Stimulated activated CD4-positive, alpha-beta T cell treated with anti-CD3 and anti-CD28 coated beads, Interleukin-1b, Interleukin-23, amount 100 ng/mL, for 48 hours (primary cell): ENCODE measurements at regions not wholly inside any gene's neighbourhood (a gene's known extent, or its start where the extent isn't known, plus 50 kb on each side); places are given as distances from the start of the nearest gene placed in this dataset.
"Not testable (repeated sequence)": the region's sequence is repeated elsewhere in the genome, so short reads cannot be mapped to it uniquely, and the experiment has no call there.

Source experiments
- DNase-seq: peaks from one replicate; pipeline ENCODE4 v3.0.0-alpha.2; 2020

DNA sequence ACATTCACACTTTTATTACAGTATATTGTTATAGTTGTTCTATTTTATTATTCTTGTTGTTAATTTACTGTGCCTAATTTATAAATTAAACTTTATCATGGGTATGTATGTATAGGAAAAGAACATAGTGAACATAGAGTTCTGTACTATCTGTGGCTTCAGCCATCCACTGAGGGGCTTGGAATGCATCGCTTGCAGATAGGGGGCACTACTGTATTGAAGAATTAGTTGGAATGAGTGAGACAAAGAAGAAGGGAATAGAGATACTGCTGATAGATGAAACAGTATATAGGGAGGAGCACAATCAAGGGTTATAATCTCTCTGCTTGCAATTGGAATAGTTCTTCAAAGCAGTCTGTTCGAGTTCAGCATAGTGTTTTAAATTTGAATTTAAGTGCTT, 432.2 kb downstream of the RAB38 start:
- DNase-seq = no peak

DNA sequence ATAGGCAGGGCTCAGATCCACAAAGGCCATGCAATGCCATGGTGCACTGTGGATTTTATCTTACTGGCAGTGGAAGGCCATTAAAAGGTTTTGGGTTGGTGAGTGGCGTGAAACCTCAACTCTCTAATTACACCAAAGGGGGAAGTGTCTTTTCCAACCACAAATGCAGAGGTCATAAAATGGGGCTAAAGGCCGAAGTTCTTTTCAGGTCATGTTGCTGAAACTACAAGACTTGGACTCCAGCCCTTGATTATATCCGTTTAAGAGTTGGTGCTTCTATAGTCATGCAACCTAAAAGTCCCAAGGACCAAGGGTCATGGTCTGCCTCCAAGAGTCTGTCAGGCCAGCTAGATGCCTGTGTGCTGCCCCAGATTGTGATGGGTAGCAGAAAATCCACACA, 434.3 kb downstream of the RAB38 start:
- DNase-seq = no peak

DNA sequence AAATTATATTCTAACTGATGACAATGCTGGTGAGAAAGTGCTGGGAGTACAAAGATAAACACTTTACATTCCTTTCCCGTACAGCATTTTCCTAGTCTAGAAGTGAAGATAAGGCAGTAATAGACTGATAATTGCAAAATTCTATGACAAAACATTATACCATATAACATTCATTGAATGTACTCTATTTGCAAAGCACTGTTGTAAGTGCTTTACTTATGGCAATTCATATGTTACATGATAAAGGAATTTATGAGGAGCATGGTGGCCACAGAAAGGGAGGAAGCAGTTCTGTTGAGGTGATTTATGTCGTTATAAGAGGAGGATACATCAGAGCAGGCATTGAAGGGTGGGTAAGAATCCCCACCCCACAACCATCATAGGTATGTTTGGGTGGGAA, 434.8 kb downstream of the RAB38 start:
- DNase-seq = no peak

DNA sequence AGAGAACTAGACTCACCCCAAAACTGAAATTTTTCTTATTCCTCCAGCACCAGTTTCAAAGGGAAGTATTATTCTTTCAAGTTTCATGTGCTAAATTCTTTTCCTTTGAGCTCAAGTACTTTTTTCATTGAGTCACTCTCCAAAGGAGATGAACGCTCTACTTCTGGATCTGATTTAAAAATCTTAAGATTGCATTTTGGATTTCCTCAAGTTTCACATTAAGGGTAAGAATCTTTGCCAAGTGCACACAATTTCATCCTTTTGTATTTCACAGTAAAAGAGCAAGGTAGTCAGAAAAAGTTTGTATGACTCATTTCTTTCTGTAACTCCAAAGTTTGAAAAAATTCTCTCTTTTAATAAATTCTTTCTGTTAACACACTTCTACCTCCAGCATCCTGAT, 435.5 kb downstream of the RAB38 start:
- no peak for DNase-seq

GRCh38 chr11:87739261-87739660, 436.0 kb downstream of the RAB38 start:
- no peak for DNase-seq

DNA sequence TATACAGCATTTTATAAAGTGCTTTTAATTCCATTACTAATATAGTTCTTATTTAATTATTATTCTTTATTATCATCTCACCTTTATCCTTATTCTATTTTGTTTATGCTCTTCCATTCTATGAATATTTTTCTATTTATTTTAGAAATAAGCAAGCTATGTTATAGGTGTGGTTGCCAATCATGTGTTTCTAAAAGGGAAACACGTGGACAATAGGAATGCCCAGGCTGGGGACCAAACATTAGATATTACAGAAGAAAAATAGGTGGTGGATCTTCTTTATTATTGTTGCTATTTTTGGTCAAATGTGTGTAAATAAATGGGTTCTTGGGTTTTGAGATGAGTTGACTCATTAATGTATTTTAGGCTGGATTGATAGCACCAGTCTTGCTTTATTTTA, 438.3 kb downstream of the RAB38 start:
- DNase-seq = no peak

DNA sequence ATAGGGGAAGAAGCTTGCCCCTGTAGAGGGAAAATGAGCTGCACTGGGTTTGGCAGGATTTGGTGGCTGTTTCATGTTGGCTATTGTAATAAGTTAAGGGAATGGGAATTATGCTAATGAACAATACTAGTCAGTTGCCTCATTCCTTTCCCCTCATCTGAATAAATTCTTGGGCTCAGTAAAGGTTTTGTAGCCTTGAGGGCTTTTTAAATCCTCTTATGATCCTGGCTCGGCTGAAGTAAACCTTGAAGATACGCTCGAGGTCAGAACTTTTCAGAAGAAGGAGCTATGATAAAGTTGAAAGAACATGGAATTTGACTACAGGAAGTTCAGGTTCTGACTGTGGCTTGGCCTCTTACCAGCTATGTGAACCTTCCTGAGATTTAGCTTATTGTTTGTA, 448.7 kb downstream of the RAB38 start:
- DNase-seq = no peak

- DNase-seq = no peak
Measured at GRCh38 chr11:87724358-87724757, 450.9 kb downstream of the RAB38 start.

GRCh38 chr11:87722756-87723565, 452.3 kb downstream of the RAB38 start:
- DNase-seq = no peak

DNA sequence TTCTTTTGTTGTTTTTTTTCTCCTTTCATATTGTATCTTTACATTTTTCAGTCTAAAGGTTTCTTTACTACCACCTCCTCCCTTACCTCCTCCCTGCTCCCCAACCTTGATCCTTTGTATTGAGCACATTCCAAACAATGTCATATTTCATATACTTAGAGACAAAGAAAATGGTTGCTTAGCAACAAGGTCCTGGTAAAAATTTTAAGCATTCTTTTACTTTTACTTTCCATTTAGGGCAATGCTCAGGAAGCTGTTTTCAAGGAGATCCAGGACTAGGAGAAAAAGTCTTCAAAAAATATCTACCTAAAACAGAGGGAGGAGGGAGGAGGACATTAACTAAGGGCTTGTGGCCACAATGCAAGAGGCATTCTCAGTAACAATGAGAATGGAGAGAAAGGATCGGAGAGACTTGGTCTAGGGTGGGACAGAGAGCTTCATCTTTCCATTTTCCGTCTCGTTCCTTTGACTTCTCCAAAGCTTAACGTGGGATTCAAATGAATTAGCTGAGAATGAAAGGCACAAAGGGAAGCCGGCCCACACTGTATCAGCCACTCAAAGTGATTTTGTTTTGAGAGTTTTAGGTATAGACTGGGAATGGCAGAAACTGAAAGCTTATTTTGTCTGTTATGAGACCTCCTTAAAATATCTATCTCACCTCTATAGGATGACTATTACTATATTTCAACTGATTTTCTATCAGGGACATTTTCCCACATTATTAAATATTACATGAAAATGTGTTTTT, 455.7 kb downstream of the RAB38 start:
- DNase-seq = no peak

- DNase-seq = no peak
Measured at GRCh38 chr11:87712802-87713202, 462.4 kb downstream of the RAB38 start.

DNA sequence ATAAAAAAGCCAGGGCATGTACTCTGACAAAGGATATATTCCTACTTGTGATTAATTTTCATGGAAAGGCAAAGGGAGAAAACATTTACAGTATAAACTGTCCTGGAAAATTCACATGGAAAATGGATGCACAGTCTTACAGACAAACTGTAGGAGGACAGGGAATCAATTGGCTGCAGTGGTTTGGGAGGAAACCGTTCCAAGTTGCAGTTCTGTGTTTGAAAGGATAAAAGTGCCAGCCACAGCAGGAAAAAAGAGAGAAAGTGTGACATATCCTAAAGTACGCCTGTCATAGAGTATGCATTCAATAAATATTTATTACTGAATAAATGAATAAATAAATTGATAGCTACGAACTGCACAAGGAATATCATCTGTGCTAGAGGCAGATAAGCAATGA, 462.9 kb downstream of the RAB38 start:
- DNase-seq = no peak

DNA sequence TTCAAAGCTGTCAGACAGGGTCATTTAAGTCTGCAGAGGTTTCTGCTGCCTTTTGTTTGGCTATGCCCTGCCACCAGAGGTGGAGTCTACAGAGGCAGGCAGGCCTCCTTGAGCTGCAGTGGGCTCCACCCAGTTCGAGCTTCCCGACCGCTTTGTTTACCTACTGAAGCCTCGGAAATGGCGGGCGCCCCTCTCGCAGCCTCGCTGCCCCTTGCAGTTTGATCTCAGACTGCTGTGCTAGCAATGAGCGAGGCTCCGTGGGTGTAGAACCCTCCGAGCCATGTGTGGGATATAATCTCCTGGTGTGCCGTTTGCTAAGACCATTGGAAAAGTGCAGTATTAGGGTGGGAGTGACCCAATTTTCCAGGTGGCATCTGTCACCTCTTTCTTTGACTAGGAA, 471.7 kb downstream of the RAB38 start:
- not testable (repeated sequence) for DNase-seq

DNA sequence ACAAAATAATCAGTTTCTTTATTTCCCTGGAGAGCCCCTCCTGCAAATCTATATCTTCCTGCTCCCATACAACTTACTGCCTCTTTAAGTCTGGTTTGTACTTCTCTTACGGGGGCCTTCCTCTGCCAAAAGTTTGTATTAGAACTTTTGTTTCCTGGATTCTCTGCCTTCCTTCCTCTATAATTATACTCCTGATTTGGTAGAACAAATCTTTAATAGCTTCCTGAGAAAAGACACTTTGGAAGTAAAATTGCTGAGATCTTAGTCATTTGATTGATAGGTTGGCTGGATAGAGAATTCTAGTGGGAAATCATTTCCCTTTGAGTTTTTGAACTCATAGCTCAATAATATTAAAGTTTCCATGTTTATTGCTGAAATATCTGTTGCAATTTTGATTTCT, 499.2 kb downstream of the RAB38 start:
- DNase-seq = no peak

DNA sequence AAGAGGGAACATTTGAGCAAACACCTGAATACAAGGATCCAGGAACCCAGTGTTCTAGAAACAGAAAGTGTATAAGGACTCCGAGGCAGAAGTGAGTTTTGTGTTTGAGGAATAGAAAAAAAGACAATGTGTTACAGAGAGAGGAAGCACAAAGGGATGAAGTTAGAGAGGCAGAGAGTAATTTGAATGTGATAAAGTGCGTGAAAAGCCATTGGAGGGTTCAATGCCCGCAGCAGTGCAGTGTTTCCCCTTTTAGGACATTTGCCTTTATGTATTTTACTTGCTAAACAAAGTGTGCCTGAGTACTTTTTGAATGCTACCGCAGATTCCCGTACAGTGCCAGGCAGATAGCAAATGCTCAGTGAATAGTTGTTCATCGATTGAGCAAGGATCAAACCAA, 508.5 kb downstream of the RAB38 start:
- no peak for DNase-seq

DNA sequence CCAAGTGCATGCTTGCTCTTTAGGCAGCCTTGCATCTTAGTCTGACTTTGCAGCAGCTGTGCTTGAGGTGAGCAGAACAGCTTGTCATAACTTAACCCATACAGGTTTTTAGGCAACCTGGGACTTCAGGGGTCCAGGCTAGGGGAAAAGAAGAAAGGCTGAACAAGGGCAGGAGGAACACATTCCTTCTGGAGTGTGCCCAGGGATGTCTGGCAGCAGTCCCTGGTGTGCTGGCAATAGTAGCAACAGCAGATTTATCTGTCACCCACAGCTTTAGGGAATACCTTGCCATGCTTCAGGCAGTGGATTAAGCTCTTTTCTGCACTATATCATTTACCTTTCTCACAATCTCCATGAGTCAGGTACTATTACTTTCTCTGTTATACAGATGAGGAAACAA, 513.0 kb downstream of the RAB38 start:
- no peak for DNase-seq

GRCh38 chr11:87660926-87661660, 514.1 kb downstream of the RAB38 start:
- DNase-seq = no peak

- no peak for DNase-seq
Measured at GRCh38 chr11:87659807-87660206, 515.4 kb downstream of the RAB38 start.

DNA sequence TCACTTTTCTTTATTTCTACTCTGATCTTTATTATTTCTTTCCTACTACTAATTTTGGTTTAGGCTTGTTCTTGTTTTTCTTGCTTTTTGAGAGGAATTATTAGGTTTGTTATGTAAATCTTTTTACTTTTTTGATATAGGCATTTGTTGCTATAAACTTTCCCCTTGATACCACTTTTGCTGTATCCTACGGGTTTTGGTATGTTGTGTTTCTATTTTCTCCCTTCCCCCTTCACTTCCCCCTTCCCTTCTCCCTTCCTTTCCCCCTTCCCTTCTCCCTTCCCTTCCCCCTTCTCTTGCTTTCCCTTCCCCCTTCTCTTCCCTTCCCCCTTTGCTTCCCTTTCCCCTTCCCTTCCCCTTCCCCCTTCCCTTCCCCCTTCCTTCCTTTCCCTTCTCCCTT, 529.6 kb downstream of the RAB38 start:
- no peak for DNase-seq

DNA sequence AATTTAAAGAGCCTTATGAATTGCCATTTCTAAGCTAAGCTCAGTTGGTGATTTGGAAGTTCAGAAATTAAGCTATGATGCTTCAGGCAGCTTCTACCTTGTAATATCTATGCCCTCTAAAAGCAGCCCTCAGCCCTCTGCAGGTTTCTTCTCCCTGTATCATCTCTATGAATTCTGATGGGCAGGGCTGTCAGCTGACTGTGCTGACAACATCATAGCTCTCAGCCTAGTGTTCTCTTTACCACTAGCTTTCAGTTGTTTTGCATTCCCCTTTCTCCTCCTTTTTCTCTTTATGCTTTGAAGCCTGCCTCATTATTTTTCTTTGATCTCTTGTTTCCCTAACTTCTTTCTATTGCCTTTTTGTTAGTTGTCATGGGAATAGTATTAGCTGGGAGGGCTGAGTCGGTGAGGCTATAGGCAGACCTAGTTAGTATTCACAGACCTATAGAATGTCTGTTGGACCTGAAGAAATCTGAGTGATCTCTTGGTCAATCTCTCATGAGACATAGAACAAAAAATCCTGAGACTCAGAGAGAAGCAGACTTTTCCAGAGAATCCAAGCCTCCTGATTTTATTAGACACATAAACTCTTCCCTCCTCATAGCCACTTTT, 535.4 kb downstream of the RAB38 start:
- no peak for DNase-seq

- DNase-seq = no peak
Measured at GRCh38 chr11:87635001-87635400, 540.2 kb downstream of the RAB38 start.

DNA sequence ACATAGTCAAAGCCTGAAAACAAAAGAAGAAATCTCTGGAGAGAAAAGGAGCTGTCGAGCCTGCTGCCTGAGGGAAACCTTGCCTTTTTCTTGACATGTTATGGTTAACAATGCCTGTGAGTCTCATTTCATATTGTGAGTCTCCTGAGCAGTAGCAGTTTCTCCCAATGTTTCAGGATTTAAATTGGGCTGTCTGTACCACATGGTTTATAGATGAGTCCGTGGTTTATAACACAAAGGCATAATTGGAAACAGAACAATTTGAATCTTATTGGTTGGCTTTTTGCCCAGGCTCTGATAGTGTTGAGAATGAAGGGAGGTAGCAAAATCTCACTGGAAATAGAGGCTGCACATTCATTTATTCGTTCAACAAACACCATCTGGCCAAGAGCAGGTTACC, 540.9 kb downstream of the RAB38 start:
- DNase-seq = no peak

DNA sequence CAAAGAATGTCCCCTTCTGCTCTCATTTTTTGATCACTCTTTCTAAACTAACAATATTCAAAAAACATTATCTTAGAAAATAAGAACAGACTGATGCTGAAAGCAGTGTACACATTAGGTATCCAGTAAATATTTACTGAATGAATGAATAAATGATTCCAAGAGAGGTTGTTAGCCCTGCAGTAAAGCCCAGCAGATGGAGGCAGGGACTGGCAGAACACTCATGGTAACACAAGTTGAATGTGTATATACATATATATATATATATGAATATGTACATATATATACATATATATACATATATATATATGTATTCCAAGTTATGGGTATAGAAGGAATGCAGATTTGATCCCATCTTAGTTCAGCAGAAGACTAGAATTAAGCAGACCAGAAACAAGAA, 546.3 kb downstream of the RAB38 start:
- DNase-seq = no peak
